ENCODE measurements at regions not wholly inside any gene's neighbourhood (a gene's known extent, or its start where the extent isn't known, plus 50 kb on each side); places are given as distances from the start of the nearest gene placed in this dataset.

DNA sequence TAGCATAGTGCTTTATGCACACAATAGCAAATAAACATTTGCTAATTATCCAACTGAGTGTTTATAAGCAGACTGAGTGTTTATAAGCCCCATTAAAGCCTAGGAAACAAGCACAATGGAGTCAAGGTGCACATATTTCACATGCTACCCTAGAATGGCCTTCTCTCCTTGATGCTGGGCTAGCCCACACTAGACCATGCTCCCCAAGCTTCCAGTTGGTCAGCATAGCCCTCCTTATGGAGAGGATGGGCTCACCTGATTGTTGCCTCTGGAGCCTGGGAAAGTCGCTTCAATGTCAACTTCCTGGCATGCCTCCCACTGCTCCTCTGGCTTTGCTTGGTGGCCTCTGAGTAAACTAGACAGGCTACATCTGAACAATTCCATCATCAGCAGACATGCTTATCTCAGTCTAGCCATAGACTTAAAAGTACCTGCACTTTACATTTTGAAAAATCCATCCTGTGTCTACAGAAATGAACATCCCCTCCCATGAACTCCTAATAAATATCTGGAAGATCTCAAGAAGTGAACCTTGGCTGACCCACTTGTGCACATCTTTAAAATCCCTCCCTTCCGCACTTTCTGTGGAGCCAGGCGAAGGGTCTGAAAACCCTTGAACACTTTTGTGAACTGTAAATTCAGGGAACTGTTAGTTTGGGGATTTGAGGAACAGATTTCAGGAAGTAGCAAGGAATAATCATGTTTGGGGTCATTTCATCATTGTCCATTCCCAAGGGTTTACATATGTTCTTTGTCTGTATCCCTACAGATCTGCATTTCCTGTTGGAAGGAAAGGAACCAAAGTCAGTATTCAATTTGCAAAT, 486.6 kb downstream of the ARHGEF28 start:
- DNase-seq (no peak), ATAC-seq (no peak)
- Histone ChIP-seq H3K4me2 (ENCODE audit: low read length) (no peak overlapping the region), H3K27me3 (ENCODE audit: low read length) (no peaks in the 10 kb centered on the region), H3K4me3 (ENCODE audit: low read length) (no peak overlapping the region), H4K20me1 (ENCODE audit: low read length) (no peaks in the 10 kb centered on the region), H3K27ac (ENCODE audit: low read length) (no peak overlapping the region), H2AFZ (ENCODE audit: low read length) (no peak overlapping the region), H3K36me3 (ENCODE audit: low read depth, low read length) (no peaks in the 10 kb centered on the region), H3K9me2 (replicated peaks; ENCODE audit: low read length) (no peaks in the 10 kb centered on the region), H3K79me2 (ENCODE audit: low read length) (no peaks in the 10 kb centered on the region), H3K9me3 (ENCODE audit: low read length) (no peaks in the 10 kb centered on the region), H3K4me1 (ENCODE audit: insufficient read depth, low read length) (no peaks in the 10 kb centered on the region), H3K9ac (ENCODE audit: low read length) (no peak overlapping the region), H3F3A (ENCODE audit: low read length, unreplicated experiment) (no peaks in the 10 kb centered on the region)
- CTCF ChIA-PET: no interaction called here
- BruUV-seq (replicated peaks): no TSS peak
- POLR2A ChIA-PET (ENCODE audit: unreplicated experiment): no interaction called here
- intact Hi-C loops (cut with micrococcal nuclease): no loop called here
- TF ChIP-seq EZH2 (IDR thresholded peaks at IDR 0.05; ENCODE audit: low read length, unreplicated experiment) (no peak), CTCF (conservative IDR thresholded peaks at IDR 0.05; ENCODE audit: low read depth, low read length) (no peak), EZH2phosphoT487 (IDR thresholded peaks at IDR 0.05; ENCODE audit: borderline replicate concordance, low read length) (no peak)

DNA sequence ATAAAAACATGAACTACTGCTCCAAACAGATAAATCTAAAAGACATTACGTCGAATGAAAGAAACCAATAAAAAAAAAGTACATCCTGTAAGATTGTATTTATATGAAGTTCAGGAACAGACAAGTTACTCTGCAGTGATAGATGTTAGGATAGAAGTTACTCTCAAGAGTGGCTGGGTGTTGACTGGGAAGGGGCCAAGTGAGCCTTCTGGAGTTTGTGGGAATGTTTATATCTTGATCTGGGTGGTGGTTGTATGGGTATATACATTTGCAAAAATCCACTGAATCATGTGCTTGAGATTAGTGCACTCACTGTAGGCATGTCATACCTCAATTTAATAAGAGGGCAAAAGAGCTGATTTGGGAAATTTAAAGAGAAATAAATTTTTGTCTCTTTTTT, 485.8 kb downstream of the ARHGEF28 start:
- TF ChIP-seq CTCF (conservative IDR thresholded peaks at IDR 0.05; ENCODE audit: low read depth, low read length) (no peak), EZH2 (IDR thresholded peaks at IDR 0.05; ENCODE audit: low read length, unreplicated experiment) (no peak), EZH2phosphoT487 (IDR thresholded peaks at IDR 0.05; ENCODE audit: borderline replicate concordance, low read length) (no peak)
- no peak overlapping the region for H3K27ac ChIP-seq (ENCODE audit: low read length)
- H3K4me3 ChIP-seq (ENCODE audit: low read length): no peak overlapping the region
- H3K9me3 ChIP-seq (ENCODE audit: low read length): no peaks in the 10 kb centered on the region
- no peak overlapping the region for H2AFZ ChIP-seq (ENCODE audit: low read length)
- H3F3A ChIP-seq (ENCODE audit: low read length, unreplicated experiment): no peaks in the 10 kb centered on the region
- H3K9ac ChIP-seq (ENCODE audit: low read length): no peak overlapping the region
- H3K4me2 ChIP-seq (ENCODE audit: low read length): no peak overlapping the region
- ChIA-PET CTCF (no interaction called here), POLR2A (ENCODE audit: unreplicated experiment) (no interaction called here)
- H4K20me1 ChIP-seq (ENCODE audit: low read length): no peaks in the 10 kb centered on the region
- no peak for ATAC-seq
- no peaks in the 10 kb centered on the region for H3K27me3 ChIP-seq (ENCODE audit: low read length)
- no peaks in the 10 kb centered on the region for H3K9me2 ChIP-seq (replicated peaks; ENCODE audit: low read length)
- no peaks in the 10 kb centered on the region for H3K36me3 ChIP-seq (ENCODE audit: low read depth, low read length)
- DNase-seq: no peak
- no peaks in the 10 kb centered on the region for H3K4me1 ChIP-seq (ENCODE audit: insufficient read depth, low read length)
- H3K79me2 ChIP-seq (ENCODE audit: low read length): no peaks in the 10 kb centered on the region
- BruUV-seq (replicated peaks): no TSS peak
- intact Hi-C loops (cut with micrococcal nuclease): no loop called here

DNA sequence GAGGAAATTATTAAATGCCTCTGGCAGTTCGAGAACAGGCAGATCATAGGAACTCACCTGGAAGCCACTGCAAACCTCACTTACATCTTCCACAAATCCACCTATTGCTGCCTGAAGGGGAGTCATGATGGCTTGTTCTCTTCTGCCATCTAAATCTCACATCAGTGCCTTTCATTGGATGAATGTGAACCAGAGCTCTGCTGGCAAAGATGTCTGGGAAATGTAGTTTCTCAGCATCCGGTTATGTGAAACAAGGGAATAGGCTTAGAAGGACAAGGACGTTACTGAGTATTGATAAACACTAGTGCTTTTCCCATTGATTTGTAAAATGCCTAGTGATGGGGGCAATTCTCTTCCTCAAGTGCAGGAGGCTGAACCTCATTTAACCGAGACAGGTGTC, 483.3 kb downstream of the ARHGEF28 start:
- intact Hi-C loops (cut with micrococcal nuclease): no loop called here
- Histone ChIP-seq H3K4me1 (ENCODE audit: insufficient read depth, low read length) (no peaks in the 10 kb centered on the region; the same call in 1 of the 2 replicates), H3F3A (ENCODE audit: low read length, unreplicated experiment) (no peaks in the 10 kb centered on the region), H3K36me3 (ENCODE audit: low read depth, low read length) (no peaks in the 10 kb centered on the region), H3K4me3 (ENCODE audit: low read length) (no peak overlapping the region), H3K9ac (ENCODE audit: low read length) (no peak overlapping the region), H3K9me3 (ENCODE audit: low read length) (no peaks in the 10 kb centered on the region), H3K4me2 (ENCODE audit: low read length) (no peak overlapping the region), H2AFZ (ENCODE audit: low read length) (no peak overlapping the region), H3K9me2 (replicated peaks; ENCODE audit: low read length) (no peaks in the 10 kb centered on the region), H3K79me2 (ENCODE audit: low read length) (no peaks in the 10 kb centered on the region), H3K27ac (ENCODE audit: low read length) (no peak overlapping the region), H4K20me1 (ENCODE audit: low read length) (no peaks in the 10 kb centered on the region), H3K27me3 (ENCODE audit: low read length) (no peaks in the 10 kb centered on the region)
- TF ChIP-seq EZH2 (IDR thresholded peaks at IDR 0.05; ENCODE audit: low read length, unreplicated experiment) (no peak), CTCF (conservative IDR thresholded peaks at IDR 0.05; ENCODE audit: low read depth, low read length) (no peak), EZH2phosphoT487 (IDR thresholded peaks at IDR 0.05; ENCODE audit: borderline replicate concordance, low read length) (no peak)
- ATAC-seq (no peak), DNase-seq (no peak)
- POLR2A ChIA-PET (ENCODE audit: unreplicated experiment): no interaction called here
- no TSS peak for BruUV-seq (replicated peaks)
- CTCF ChIA-PET: no interaction called here
